ENCODE measurements at regions not wholly inside any gene's neighbourhood (a gene's known extent, or its start where the extent isn't known, plus 50 kb on each side); places are given as distances from the start of the nearest gene placed in this dataset.

GRCh38 chr14:76939015-76939742 lies 89.3 kb downstream of the IRF2BPL start:
- H4K20me1 ChIP-seq (ENCODE audit: control insufficient read depth, extremely low read depth, insufficient read depth, low read length), result no peaks in the 10 kb centered on the region
- TF ChIP-seq CTCF (conservative IDR thresholded peaks at IDR 0.05 in 1 of 2, IDR thresholded peaks at IDR 0.05 in 1 of 2; ENCODE audit: low read depth in 1 of 2, low read length in 2 of 2) (no peak), EZH2 (IDR thresholded peaks at IDR 0.05; ENCODE audit: low read length, missing control alignments) (no peak)
- no peak overlapping the region for H3K9ac ChIP-seq (ENCODE audit: insufficient read depth, low read length)
- H3K9me3 ChIP-seq (ENCODE audit: control insufficient read depth, insufficient read depth, low read depth, low read length), result no peaks in the 10 kb centered on the region
- no peak overlapping the region for H2AFZ ChIP-seq (ENCODE audit: low read length)
- no peaks in the 10 kb centered on the region for H3K79me2 ChIP-seq (ENCODE audit: control insufficient read depth, insufficient read depth, low read length)
- no peak for DNase-seq (ENCODE audit: low read depth in 2 of 2)
- H3K4me2 ChIP-seq (ENCODE audit: extremely low read depth, insufficient read depth, low read length), result no peak overlapping the region
- no peak overlapping the region for H3K4me3 ChIP-seq (replicated peaks in 1 of 4; ENCODE audit: control extremely low read depth in 1 of 4, insufficient read depth in 1 of 4, low read depth in 3 of 4, low read length in 4 of 4)
- H3K27ac ChIP-seq (ENCODE audit: insufficient read depth, low read length), result no peak overlapping the region
- no peaks in the 10 kb centered on the region for H3K36me3 ChIP-seq (ENCODE audit: control insufficient read depth, insufficient read depth, low read length)
- peaks cover 17% of the 10 kb centered on the region for H3K4me1 ChIP-seq (ENCODE audit: control insufficient read depth, extremely low read depth, insufficient read depth, low read length)
- H3K27me3 ChIP-seq (ENCODE audit: control insufficient read depth, insufficient read depth, low read length), result no peaks in the 10 kb centered on the region

GRCh38 chr14:76938092-76938500 lies 90.4 kb downstream of the IRF2BPL start:
- Histone ChIP-seq H2AFZ (ENCODE audit: low read length) (no peak overlapping the region), H3K9ac (ENCODE audit: insufficient read depth, low read length) (no peak overlapping the region)
- peak in 1 of 2 donors; percentile 75 for DNase-seq (ENCODE audit: low read depth in 2 of 2)

More at GRCh38 chr14:76938092-76938500, 90.4 kb downstream of the IRF2BPL start:
- Histone ChIP-seq H3K27me3 (ENCODE audit: control insufficient read depth, insufficient read depth, low read length) (no peaks in the 10 kb centered on the region), H3K4me1 (ENCODE audit: control insufficient read depth, extremely low read depth, insufficient read depth, low read length) (peaks cover 17% of the 10 kb centered on the region), H3K4me2 (ENCODE audit: extremely low read depth, insufficient read depth, low read length) (peak overlapping the region; percentile 55), H3K4me3 (replicated peaks in 1 of 4; ENCODE audit: control extremely low read depth in 1 of 4, insufficient read depth in 1 of 4, low read depth in 3 of 4, low read length in 4 of 4) (no peak overlapping the region), H3K36me3 (ENCODE audit: control insufficient read depth, insufficient read depth, low read length) (no peaks in the 10 kb centered on the region), H3K27ac (ENCODE audit: insufficient read depth, low read length) (peak overlapping the region; percentile 55), H3K79me2 (ENCODE audit: control insufficient read depth, insufficient read depth, low read length) (no peaks in the 10 kb centered on the region), H4K20me1 (ENCODE audit: control insufficient read depth, extremely low read depth, insufficient read depth, low read length) (no peaks in the 10 kb centered on the region), H3K9me3 (ENCODE audit: control insufficient read depth, insufficient read depth, low read depth, low read length) (no peaks in the 10 kb centered on the region)
- TF ChIP-seq CTCF (conservative IDR thresholded peaks at IDR 0.05 in 1 of 2, IDR thresholded peaks at IDR 0.05 in 1 of 2; ENCODE audit: low read depth in 1 of 2, low read length in 2 of 2) (no peak), EZH2 (IDR thresholded peaks at IDR 0.05; ENCODE audit: low read length, missing control alignments) (no peak)
